Body of pancreas (tissue), 4 donors: ENCODE measurements at regions not wholly inside any gene's neighbourhood (a gene's known extent, or its start where the extent isn't known, plus 50 kb on each side); places are given as distances from the start of the nearest gene placed in this dataset.

ENCODE experiments used
- POLR2A ChIP-seq, 3 donors: fragments of 450-650 bp; IDR thresholded peaks; one replicate each; pipeline ENCODE4 v1.6.1; 2016; ENCODE audit warnings: antibody characterized with exemption in 3 of 3, mild to moderate bottlenecking in 2 of 3
- TF ChIP-seq, protein P1 (sequence below), 7 experiments: fragments of 450-650 bp in 4 of 7; fragments of 200-600 bp in 3 of 7; sonication (generic) in 3 of 7; IDR thresholded peaks; one replicate each; pipeline ENCODE4 v1.5.1; 2016 to 2019; ENCODE audit warnings: antibody characterized with exemption in 7 of 7

DNA sequence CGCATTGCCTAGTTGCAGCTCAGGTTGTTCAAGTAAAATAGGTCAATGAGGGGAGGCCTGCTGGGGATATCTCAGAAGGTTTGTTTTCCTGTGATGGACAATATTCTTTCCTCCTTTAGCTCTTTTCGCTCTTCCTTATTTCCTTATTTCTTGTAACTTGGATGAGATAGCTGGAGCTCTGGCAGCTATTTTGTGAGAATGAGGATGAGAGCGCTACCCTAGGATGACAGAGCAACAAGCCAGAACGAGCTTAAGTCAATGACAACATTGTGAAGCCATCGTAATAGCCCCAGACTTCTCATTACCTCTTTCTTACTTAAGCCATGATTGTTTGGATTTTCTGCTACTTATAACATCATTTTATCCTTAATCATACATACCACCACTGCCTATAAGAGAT, 124.3 kb upstream of the GATB start:
- no peak for TF ChIP-seq POLR2A (IDR thresholded peaks at IDR 0.05)
- TF ChIP-seq, protein P1, sequence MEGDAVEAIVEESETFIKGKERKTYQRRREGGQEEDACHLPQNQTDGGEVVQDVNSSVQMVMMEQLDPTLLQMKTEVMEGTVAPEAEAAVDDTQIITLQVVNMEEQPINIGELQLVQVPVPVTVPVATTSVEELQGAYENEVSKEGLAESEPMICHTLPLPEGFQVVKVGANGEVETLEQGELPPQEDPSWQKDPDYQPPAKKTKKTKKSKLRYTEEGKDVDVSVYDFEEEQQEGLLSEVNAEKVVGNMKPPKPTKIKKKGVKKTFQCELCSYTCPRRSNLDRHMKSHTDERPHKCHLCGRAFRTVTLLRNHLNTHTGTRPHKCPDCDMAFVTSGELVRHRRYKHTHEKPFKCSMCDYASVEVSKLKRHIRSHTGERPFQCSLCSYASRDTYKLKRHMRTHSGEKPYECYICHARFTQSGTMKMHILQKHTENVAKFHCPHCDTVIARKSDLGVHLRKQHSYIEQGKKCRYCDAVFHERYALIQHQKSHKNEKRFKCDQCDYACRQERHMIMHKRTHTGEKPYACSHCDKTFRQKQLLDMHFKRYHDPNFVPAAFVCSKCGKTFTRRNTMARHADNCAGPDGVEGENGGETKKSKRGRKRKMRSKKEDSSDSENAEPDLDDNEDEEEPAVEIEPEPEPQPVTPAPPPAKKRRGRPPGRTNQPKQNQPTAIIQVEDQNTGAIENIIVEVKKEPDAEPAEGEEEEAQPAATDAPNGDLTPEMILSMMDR (IDR thresholded peaks at IDR 0.05), result no peak
